HG02678 (cell line): ENCODE measurements at regions not wholly inside any gene's neighbourhood (a gene's known extent, or its start where the extent isn't known, plus 50 kb on each side); places are given as distances from the start of the nearest gene placed in this dataset.
"Not testable (repeated sequence)": the region's sequence is repeated elsewhere in the genome, so short reads cannot be mapped to it uniquely, and the experiment has no call there.

ENCODE experiments used
- ATAC-seq: cut with Tn5 transposase; IDR thresholded peaks from one replicate; pipeline ENCODE4 v1.9.1; 2021; ENCODE audit warnings: mild to moderate bottlenecking, moderate library complexity; ENCODE audit not compliant: unreplicated experiment

DNA sequence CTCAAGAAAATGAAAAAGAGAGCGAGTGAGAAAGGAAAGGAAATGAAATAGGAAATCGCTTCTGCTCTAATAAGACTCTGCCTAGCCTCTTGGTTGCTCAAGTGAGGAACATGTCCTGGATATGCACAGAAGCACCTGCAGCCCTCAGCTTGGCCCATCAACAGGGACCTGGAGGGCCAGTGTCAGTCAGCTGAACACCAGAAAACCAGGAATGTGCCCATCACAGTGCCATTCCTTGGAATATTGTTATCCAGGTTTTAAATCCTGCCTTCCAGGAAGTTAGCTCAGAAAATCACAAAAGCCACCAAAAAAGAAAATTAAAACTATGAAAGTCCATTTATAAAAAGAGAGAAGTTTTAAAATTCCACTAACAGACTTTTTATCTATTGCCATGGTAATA is 173.4 kb upstream of the TPM1 start:
- ATAC-seq, result no peak

DNA sequence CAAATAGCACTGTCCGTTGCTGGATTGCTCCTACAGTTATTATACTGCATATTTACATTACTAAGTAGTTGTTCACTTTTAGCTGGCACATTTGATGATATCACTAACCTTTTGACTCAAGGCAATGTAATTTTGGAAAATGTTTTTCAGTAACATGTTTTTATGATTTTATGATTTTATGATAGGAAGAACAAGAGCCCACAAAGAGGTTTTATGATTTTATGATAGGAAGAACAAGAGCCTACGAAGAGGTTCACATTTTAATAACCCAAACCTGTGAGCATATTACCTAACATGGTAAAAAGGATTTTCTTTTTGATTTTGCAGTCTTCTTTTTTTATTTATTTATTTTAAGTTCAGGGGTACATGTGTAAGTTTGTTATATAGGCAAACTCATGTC is 172.3 kb upstream of the TPM1 start:
- ATAC-seq, result no peak

DNA sequence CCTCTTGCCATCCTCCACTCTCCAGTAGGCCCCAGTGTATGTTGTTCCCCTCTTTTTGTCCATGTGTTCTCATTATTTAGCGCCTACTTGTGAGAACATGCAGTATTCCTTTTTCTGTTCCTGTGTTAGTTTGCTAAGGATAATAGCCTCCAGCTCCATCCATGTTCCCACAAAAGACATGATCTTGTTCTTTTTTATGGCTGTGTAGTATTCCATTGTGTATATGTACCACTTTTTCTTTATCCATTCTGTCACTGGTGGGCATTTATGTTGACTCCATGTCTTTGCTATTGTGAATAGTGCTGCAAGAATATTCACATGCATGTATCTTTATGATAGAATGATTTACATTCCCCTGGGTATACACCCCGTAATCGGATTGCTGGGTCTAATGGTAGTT is 171.8 kb upstream of the TPM1 start:
- not testable (repeated sequence) for ATAC-seq

DNA sequence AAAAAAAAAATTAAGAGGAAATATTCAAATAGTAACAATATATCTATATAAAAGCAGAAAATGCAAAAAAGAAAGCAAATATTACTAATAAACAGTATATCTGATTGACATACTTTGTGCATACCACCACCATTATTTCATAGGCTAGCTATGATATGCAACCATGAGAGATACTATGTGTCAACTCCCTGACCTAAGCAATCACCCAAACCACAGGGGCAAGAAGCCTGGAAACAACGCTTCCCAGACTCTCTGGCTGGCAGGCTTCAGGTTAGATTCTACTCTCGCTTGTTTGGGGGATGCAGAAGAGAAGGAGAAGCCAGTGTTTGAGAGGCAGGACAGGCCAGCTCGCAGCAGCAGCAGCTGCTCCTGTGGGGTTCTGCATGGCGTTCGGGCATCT is 169.3 kb upstream of the TPM1 start:
- ATAC-seq, result no peak

DNA sequence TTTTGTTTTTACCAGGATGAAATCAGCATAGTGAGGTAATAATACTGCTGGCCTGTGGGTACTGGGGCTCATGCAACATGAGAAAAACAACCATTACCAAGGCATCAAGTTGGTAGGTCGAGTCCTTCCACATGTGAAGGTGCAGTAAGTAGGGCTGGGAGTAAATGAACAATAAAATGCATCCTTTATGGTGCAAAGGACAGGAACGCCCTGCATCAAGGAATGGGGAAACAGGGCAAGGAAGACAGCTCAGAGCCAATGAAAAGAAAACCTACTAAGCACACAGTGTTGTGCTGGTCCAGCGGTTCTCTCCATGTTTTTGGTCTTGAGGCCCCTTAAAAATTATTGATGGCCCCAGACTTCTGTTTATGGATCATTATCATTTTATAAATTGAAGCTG is 168.5 kb upstream of the TPM1 start:
- ATAC-seq, result no peak

DNA sequence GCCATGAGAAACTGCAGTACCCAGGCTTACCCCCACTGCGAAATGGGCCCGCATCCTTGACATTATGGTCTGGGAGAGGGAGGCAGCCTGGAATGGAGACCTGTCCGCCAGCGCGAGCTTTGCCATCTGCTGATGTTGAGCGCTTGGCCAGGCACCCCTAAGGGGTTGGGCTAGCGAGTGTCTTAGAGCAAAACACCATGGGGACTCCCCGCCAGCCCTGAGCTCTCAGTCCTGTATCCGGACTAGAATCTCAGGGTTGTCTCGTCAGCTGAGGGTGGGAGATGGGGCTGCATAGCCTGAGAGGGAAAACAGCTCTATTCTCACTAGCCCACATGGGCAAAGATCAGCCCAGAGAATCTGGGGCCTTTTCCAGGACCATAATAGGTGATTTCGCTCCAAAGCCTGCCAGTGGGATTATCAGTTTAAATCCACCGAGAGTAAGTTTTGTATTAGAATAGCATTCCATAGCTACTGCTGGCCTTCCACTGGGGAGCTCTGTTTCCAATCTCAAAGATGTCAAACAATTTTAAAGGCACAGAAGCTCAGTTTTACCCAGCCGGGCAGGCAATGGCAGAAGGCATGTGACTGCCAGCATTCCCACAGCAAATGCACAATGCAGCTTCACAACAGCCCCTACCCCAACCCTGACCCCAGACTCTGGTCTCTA is 167.5 kb upstream of the TPM1 start:
- no peak for ATAC-seq

DNA sequence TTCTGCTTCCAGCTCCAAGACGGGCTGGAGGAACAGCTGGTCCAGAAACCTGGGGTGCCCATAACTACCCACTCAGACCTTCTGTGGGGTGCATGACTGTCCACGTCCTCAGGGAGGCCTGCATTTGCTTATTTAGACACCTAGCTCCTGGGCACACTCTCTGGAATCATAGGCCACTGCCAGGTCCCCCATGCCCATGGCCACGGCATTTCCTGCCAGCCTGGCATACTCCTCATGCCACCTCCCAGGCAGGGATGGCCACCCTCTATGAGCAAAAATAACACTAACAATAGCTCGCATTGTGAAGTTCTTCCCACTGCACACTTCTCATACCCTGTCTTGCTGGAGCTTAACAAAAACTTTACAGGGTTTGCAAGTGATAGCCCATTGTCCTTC is 166.9 kb upstream of the TPM1 start:
- no peak for ATAC-seq

DNA sequence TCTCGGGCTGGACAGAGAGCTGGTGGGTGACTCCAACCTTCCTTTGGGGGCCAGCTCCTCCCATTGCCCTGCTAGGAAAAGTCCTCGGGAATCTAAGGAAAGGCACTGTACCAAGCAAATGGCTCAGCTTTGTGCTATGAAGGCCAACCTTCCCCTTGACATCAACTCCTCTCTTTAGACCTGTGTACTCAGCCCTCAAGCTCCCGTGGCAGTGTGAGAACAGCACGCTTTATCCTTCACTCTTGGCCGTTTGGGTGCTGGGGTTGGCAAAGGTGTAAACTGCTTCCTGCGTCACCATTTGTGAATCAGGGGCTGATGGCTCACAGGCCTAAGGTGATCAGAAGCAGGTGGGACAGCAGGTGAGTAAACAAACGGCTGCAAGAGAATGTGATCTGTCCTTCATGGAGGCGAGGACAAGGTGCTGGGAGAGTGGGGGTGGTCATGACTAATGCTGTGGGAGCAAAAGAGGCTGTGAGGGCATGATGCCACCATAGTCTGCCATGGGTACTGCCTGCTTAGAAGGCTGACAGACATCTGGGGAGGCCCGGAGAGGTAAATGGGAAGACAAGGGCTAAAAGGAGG is 165.2 kb upstream of the TPM1 start:
- no peak for ATAC-seq

DNA sequence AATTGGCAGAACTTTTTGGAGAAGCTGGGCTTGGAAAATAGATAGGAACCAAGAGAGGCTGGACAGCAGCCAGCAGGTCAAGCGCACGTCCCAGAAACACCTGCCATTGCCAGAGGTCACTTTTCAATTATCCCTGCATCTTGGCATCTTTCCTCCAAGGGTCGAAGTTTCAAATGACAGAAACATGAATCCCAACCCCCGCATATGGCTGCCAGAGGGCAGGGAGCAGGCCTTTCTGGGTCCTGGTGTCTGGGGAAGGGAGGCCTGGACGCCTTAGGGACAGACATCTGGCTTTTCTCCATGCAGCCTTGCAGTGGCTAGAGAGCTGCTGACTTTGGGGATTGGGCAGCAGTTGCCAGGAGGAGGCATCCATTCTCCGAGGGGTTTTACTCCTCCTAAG is 164.5 kb upstream of the TPM1 start:
- ATAC-seq, result no peak

DNA sequence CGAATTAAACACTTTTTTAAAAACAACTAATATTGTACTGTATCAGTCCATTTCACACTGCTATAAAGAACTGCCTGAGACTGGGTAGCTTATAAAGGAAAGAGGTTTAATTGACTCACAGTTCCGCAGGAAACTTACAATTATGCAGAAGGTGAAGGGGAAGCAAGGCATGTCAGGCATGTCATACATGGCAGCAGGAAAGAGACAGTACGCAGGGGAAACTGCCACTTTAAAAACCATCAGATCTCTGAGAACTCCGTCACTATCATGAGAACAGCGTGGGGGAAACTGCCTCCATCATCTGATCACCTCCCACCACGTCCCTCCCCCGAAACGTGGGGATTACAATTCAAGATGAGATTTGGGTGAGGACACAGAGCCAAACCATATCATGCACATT is 162.8 kb upstream of the TPM1 start:
- no peak for ATAC-seq

DNA sequence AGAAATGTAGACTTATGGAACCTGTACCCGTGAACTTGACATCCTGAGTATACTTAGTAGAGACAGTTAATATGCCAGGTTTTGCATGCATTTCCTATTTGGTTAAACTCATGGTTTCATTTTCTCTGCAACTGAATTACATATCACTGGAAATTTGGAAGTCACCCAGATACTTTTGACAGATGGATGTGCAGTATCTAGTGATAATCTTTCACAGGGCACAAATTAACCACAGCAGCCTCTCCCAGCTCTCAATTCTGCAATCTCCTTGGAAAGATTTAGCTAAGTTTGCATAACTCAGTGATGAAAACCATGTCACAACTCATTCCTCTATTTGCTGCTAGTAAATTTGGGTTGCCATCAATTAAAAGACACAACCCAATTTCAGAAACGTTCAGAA is 162.3 kb upstream of the TPM1 start:
- ATAC-seq, result no peak

DNA sequence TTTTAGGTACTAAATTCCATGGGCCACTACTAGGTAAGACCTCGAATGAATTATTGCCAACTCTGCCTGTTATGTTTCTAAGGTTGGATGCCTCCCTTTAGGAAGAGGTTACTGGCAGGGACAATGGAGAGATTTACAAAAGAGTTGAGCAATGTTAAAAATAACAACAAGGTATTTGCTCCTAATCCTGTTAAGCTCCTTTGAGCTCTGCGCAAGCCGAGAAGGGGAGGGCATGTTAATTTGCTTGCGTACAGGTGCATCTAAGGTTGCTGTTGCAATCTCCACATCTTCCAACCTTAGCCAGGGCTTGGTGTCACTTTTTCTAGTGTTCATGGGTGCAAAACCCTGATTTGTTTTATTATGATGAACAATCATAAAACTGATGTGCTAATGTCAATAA is 161.5 kb upstream of the TPM1 start:
- ATAC-seq, result no peak

DNA sequence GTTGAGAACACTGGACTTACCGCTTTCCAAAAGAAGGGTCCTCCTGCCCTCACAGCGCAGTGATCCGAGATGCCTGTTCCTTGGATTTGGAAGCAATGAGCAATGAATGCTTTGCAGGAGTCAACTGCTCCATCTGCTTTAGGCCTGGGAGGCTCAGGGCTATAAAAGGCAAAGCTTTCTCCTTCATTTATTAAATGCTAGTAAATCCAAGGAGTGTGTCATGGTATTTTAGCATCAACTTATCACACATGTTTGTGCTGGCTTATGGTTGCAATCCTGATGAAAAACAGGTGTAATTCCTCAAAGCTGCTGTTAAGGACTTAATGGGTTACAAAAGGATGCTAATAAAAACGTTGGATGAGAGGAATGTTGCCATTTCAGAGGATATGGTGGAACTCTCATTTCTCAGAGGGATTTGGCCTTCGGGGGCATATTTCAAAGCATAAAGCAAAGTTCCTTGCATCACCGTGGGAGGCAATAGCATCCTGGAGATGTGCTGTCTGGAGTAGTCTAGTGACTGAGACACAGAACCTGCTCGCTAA is 158.5 kb upstream of the TPM1 start:
- no peak for ATAC-seq

DNA sequence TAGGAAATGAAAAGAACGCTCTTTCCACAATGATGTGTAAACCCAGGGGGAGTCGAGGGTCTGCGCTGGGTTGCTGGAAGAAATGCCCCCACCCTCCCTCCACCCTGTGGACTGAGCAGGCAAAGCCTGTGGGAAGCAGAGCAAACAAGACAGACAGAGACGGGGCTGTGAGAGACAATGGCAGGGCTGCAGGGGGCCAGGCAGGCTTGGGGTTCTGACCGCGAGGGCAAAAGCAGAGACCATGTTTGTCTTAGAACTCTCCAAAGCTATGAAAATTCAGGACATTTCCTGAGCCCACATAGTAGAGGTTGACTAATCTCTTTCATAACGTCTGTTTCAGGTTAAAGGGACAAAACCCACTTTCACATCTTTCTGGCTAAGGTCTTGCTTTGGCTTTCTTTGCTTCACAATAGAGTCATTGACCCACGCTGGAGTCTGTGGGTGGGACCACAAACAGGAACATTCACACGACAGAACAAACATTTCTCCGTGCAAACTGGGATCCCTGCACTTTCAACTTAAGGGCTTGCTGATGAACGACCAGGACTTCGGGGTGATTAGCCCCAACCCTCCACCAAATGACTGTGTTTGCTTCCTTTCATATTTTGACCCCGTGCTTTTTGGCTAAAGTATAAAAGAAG is 156.0 kb upstream of the TPM1 start:
- ATAC-seq, result no peak

DNA sequence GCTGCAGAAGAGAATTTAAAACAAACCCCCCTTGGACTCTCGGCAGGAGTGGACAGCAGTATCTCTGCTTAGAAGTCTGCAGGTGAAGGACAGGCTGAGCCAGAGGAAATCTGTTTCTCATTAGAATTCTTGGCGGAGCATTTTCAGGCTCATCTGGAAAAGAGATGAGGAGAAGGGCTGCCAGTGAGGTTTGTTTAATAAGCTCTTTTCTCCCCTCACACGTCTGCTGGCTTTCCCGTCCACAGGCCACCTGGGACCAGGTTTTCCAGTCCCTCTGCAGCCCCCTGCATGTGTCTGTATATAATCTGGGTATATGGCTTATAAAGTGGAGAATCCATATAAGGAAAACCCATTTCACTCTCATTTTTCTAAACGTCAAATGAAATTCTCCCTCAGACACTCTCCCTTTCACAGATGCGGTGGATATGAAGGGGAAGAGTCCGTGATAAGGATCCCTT is 155.4 kb upstream of the TPM1 start:
- no peak for ATAC-seq

DNA sequence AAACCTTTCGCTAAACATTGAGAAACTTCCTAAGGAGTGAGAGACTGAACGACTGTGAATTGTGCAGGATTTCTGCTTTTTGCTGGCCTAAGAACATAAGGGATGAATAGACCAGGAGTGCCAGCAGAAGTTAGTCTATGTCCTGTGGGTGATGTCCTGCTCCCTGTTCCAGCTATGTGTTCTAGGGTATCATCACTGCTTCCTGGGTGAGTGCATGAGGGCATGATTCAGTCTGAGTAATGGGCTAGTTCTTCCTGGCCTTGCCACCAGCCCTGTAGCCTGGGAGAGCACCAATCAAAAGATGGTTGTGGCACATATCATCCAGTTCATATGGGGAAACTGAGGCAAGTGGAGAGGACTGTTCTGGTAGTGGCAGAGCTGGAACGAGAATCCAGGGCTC is 153.9 kb upstream of the TPM1 start:
- no peak for ATAC-seq

DNA sequence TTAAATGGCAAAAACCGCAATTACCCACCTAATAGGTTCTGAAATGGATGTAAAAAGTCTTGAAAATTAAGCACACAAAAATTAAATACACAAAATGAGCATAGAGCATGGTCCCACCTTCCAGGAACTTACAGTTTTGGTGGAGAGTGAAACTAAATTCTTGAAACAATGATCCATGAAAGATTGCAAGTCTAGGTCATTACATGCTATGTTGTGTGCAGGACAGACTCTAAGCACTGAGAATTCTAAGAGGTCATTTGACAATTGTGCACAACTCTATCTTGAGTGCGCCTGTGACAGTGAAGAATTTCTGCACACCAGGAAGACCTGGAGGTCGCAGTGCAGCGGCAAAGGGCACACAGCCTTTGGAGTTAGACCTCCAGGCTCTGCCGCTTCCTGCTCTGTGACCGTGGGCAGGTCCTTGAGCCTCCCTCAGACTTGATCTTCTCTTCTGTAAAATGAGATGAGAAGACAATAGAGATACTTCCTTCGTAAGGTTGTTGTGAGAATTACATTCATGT is 153.3 kb upstream of the TPM1 start:
- no peak for ATAC-seq

DNA sequence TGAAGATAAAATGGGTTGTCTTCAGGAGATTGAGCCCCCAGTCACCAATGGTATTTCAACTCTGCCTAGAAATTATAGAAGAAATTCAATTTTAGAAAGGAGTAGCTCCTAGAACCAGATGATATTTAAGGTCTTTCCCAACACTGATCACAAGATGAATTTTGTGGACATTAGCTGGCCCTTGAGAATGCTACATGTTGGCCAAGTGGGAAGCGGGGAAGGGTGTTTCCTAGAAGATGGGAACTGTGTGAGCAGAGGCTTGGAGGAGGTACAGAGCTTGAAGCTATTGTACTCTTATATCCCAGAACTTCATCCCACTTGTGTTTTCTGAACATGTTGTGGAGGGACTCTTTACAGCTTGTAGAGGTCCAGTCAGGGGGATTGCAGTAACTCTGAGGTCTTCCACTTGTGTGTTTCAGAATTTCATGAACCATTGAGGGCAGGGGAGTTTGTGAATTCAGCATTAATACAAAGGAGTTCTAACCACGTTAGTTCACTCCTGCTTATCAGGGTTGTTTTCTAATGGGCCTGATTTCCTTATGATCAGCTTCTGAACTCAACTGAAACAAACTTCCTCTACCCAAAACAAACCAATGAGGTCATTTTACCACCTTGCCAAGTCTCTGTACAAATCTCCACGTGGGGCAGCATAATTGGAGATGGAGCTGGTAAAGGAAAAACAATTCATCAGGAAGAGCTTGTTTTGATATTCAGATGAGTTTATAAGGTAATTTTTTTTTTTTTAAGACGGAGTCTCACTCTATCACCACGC is 152.6 kb upstream of the TPM1 start:
- ATAC-seq, result no peak

DNA sequence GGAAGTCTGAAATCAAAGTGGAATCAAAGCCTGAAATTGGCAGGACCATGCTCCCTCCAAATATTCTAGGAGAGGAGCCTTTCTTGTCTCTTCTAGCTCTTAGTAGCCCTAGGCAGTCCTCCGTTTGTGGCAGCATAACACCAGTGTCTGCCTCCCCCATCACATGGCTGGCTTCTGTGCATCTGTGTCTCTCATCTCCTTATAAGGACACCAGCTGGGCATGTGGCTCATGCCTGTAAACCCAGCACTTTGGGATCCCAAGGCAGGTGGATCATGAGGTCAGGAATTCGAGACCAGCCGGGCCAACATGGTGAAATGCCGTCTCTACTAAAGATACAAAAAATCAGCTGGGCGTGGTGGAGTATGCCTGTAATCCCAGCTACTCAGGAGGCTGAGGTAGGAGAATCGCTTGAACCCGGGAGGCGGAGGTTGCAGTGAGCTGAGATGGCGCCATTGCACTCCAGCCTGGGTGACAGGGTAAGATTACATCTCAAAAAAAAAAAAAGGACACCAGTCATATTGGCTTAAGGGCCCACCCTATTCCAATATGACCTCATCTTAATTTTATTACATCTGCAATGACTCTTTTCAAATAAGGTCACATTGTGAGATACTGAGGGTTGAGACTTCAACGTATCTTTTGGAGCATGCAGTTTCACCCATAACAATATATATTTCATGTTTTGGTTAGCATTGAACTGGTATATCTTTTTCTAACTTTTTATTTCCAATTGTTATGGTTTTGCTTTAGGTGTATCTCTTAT is 148.0 kb upstream of the TPM1 start:
- no peak for ATAC-seq

DNA sequence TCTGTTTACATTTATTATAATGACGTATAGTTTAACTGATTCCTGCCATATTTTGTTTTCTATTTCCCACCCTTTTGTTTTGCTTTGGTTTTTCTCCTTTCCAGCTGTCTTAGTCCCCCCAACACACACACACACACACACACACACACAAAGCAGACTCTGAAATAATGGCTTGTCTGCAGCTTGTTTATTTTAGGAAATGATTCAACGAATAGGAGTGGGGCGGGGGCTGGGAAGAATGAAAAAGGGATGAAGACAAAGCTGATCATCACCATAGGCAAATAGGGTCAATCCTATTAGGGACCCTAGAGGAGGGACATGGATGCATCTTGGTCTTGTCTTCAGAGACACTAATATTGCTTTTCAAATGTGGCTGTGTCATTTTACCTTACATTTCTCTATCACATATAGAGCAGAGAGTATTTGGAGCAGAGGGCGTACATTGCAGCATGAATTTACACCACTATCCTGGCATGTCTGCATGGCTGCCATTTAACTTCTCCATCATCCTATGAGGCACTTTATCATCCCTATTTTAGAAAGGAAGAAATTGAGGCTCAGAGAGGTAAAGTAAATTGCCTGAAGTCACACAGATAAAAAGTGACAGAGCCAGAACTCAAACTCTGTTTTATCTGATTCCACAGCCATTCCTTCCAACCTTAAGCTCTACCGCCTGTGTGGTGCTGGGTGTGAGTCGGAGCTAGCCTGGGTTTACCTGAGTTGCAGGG is 147.2 kb upstream of the TPM1 start:
- no peak for ATAC-seq
